ENCODE measurements at regions not wholly inside any gene's neighbourhood (a gene's known extent, or its start where the extent isn't known, plus 50 kb on each side); places are given as distances from the start of the nearest gene placed in this dataset.

- H3K27ac ChIP-seq = no peak overlapping the region
- TF ChIP-seq POLR2A (IDR thresholded peaks at IDR 0.05) (no peak), CTCF (IDR thresholded peaks at IDR 0.05 in 4 of 5, conservative IDR thresholded peaks at IDR 0.05 in 1 of 5) (no peak)
- no peaks in the 10 kb centered on the region for H3K9me3 ChIP-seq
- H3K27me3 ChIP-seq = no peaks in the 10 kb centered on the region
- H3K4me3 ChIP-seq = no peak overlapping the region
- no peak for ATAC-seq
- in situ Hi-C loops (cut with MboI; ENCODE audit: low sequenced_read_pairs in 4 of 4) (no loop called here), intact Hi-C loops (cut with DNase I; ENCODE audit: low total_unique reads) (no loop called here)
- no peaks in the 10 kb centered on the region for H3K36me3 ChIP-seq
- DNase-seq = no peak
- H3K4me1 ChIP-seq = no peaks in the 10 kb centered on the region
Measured at GRCh38 chr3:83065851-83066460, 1304.5 kb upstream of the GBE1 start.

- ATAC-seq (no peak), DNase-seq (no peak)
- no peak for TF ChIP-seq POLR2A (IDR thresholded peaks at IDR 0.05)
- no peak for TF ChIP-seq CTCF (IDR thresholded peaks at IDR 0.05 in 4 of 5, conservative IDR thresholded peaks at IDR 0.05 in 1 of 5)
- no peaks in the 10 kb centered on the region for H3K36me3 ChIP-seq
- H3K27me3 ChIP-seq = no peaks in the 10 kb centered on the region
- H3K4me1 ChIP-seq = no peaks in the 10 kb centered on the region
- H3K9me3 ChIP-seq = no peaks in the 10 kb centered on the region
- H3K27ac ChIP-seq = no peak overlapping the region
- in situ Hi-C loops (cut with MboI; ENCODE audit: low sequenced_read_pairs in 4 of 4) = no loop called here
- no peak overlapping the region for H3K4me3 ChIP-seq
- intact Hi-C loops (cut with DNase I; ENCODE audit: low total_unique reads) = no loop called here
Measured at GRCh38 chr3:83063446-83063845, 1302.0 kb upstream of the GBE1 start.

GRCh38 chr3:83048556-83048955 is 1287.1 kb upstream of the GBE1 start:
- in situ Hi-C loops (cut with MboI; ENCODE audit: low sequenced_read_pairs in 4 of 4) = no loop called here
- DNase-seq (no peak), ATAC-seq (no peak)
- no peaks in the 10 kb centered on the region for H3K27me3 ChIP-seq
- no peak for TF ChIP-seq CTCF (IDR thresholded peaks at IDR 0.05 in 4 of 5, conservative IDR thresholded peaks at IDR 0.05 in 1 of 5)
- TF ChIP-seq POLR2A (IDR thresholded peaks at IDR 0.05) = no peak
- H3K9me3 ChIP-seq = no peaks in the 10 kb centered on the region
- H3K4me1 ChIP-seq = no peaks in the 10 kb centered on the region
- H3K36me3 ChIP-seq = no peaks in the 10 kb centered on the region
- H3K4me3 ChIP-seq = no peak overlapping the region
- intact Hi-C loops (cut with DNase I; ENCODE audit: low total_unique reads) = no loop called here
- H3K27ac ChIP-seq = no peak overlapping the region

GRCh38 chr3:83039422-83039821 is 1278.0 kb upstream of the GBE1 start:
- Histone ChIP-seq H3K36me3 (no peaks in the 10 kb centered on the region), H3K9me3 (no peaks in the 10 kb centered on the region), H3K27ac (no peak overlapping the region), H3K4me1 (no peaks in the 10 kb centered on the region), H3K27me3 (no peaks in the 10 kb centered on the region), H3K4me3 (no peak overlapping the region)
- intact Hi-C loops (cut with DNase I; ENCODE audit: low total_unique reads) (no loop called here), in situ Hi-C loops (cut with MboI; ENCODE audit: low sequenced_read_pairs in 4 of 4) (no loop called here)
- DNase-seq (no peak), ATAC-seq (no peak)
- TF ChIP-seq POLR2A (IDR thresholded peaks at IDR 0.05) (no peak), CTCF (IDR thresholded peaks at IDR 0.05 in 4 of 5, conservative IDR thresholded peaks at IDR 0.05 in 1 of 5) (no peak)

- no peak for DNase-seq
- TF ChIP-seq POLR2A (IDR thresholded peaks at IDR 0.05) (no peak), CTCF (IDR thresholded peaks at IDR 0.05 in 4 of 5, conservative IDR thresholded peaks at IDR 0.05 in 1 of 5) (no peak)
- in situ Hi-C loops (cut with MboI; ENCODE audit: low sequenced_read_pairs in 4 of 4) = no loop called here
Measured at GRCh38 chr3:83035704-83036010, 1274.2 kb upstream of the GBE1 start.

More at GRCh38 chr3:83035704-83036010, 1274.2 kb upstream of the GBE1 start:
- ATAC-seq = no peak
- Histone ChIP-seq H3K4me3 (no peak overlapping the region), H3K4me1 (no peaks in the 10 kb centered on the region), H3K27ac (no peak overlapping the region), H3K36me3 (no peaks in the 10 kb centered on the region), H3K9me3 (no peaks in the 10 kb centered on the region), H3K27me3 (no peaks in the 10 kb centered on the region)
- intact Hi-C loops (cut with DNase I; ENCODE audit: low total_unique reads) = no loop called here
